ENCODE measurements at regions not wholly inside any gene's neighbourhood (a gene's known extent, or its start where the extent isn't known, plus 50 kb on each side); places are given as distances from the start of the nearest gene placed in this dataset.

GRCh38 chr15:31792611-31793199, 237.6 kb upstream of the CHRNA7 start:
- no peak overlapping the region for H3K27ac Mint-ChIP-seq
- no peak for DNase-seq (ENCODE audit: low spot score)
- H3K36me3 Mint-ChIP-seq (ENCODE audit: low read depth), result no peaks in the 10 kb centered on the region
- no peaks in the 10 kb centered on the region for H3K27me3 Mint-ChIP-seq (ENCODE audit: low read depth)
- H3K9me3 Mint-ChIP-seq, result no peaks in the 10 kb centered on the region
- intact Hi-C loops (cut with micrococcal nuclease), result no loop called here
- no peaks in the 10 kb centered on the region for H3K4me1 Mint-ChIP-seq (ENCODE audit: low read depth)
- no peak overlapping the region for H3K4me3 Mint-ChIP-seq (ENCODE audit: low read depth)

- H3K36me3 Mint-ChIP-seq (ENCODE audit: low read depth), result no peaks in the 10 kb centered on the region
- intact Hi-C loops (cut with micrococcal nuclease), result no loop called here
- no peaks in the 10 kb centered on the region for H3K27me3 Mint-ChIP-seq (ENCODE audit: low read depth)
- no peak for DNase-seq (ENCODE audit: low spot score)
- no peaks in the 10 kb centered on the region for H3K9me3 Mint-ChIP-seq
- no peak overlapping the region for H3K4me3 Mint-ChIP-seq (ENCODE audit: low read depth)
- peaks cover 3% of the 10 kb centered on the region for H3K4me1 Mint-ChIP-seq (ENCODE audit: low read depth)
- no peak overlapping the region for H3K27ac Mint-ChIP-seq
Measured at GRCh38 chr15:31799319-31799714, 231.0 kb upstream of the CHRNA7 start.

- Mint-ChIP-seq H3K9me3 (no peaks in the 10 kb centered on the region), H3K4me3 (ENCODE audit: low read depth) (no peak overlapping the region), H3K27me3 (ENCODE audit: low read depth) (no peaks in the 10 kb centered on the region), H3K4me1 (ENCODE audit: low read depth) (peaks cover 3% of the 10 kb centered on the region), H3K36me3 (ENCODE audit: low read depth) (no peaks in the 10 kb centered on the region), H3K27ac (no peak overlapping the region)
- no peak for DNase-seq (ENCODE audit: low spot score)
- intact Hi-C loops (cut with micrococcal nuclease), result loop anchor here (5.0 kb wide), 1 partner anchor 408 kb away; no protein-coding TSS in a partner anchor
Measured at GRCh38 chr15:31799715-31800321, 230.5 kb upstream of the CHRNA7 start.

GRCh38 chr15:31801152-31801551, 229.2 kb upstream of the CHRNA7 start:
- no peaks in the 10 kb centered on the region for H3K36me3 Mint-ChIP-seq (ENCODE audit: low read depth)

GRCh38 chr15:31802761-31803160, 227.6 kb upstream of the CHRNA7 start:
- intact Hi-C loops (cut with micrococcal nuclease), result loop anchor here (5.0 kb wide), 1 partner anchor 410 kb away; no protein-coding TSS in a partner anchor
- H3K27me3 Mint-ChIP-seq (ENCODE audit: low read depth), result no peaks in the 10 kb centered on the region
- H3K4me3 Mint-ChIP-seq (ENCODE audit: low read depth), result no peak overlapping the region
- no peak for DNase-seq (ENCODE audit: low spot score)
- peaks cover 3% of the 10 kb centered on the region for H3K4me1 Mint-ChIP-seq (ENCODE audit: low read depth)
- H3K36me3 Mint-ChIP-seq (ENCODE audit: low read depth), result no peaks in the 10 kb centered on the region
- no peaks in the 10 kb centered on the region for H3K9me3 Mint-ChIP-seq
- H3K27ac Mint-ChIP-seq, result no peak overlapping the region

More at GRCh38 chr15:31801152-31801551, 229.2 kb upstream of the CHRNA7 start:
- no peaks in the 10 kb centered on the region for H3K9me3 Mint-ChIP-seq
- H3K4me1 Mint-ChIP-seq (ENCODE audit: low read depth), result peaks cover 3% of the 10 kb centered on the region
- DNase-seq (ENCODE audit: low spot score), result no peak
- H3K27me3 Mint-ChIP-seq (ENCODE audit: low read depth), result no peaks in the 10 kb centered on the region
- no peak overlapping the region for H3K4me3 Mint-ChIP-seq (ENCODE audit: low read depth)
- H3K27ac Mint-ChIP-seq, result no peak overlapping the region
- intact Hi-C loops (cut with micrococcal nuclease), result loop anchor here (5.0 kb wide), 1 partner anchor 409 kb away; no protein-coding TSS in a partner anchor

- H3K36me3 Mint-ChIP-seq (ENCODE audit: low read depth), result no peaks in the 10 kb centered on the region
- no peak for DNase-seq (ENCODE audit: low spot score)
- intact Hi-C loops (cut with micrococcal nuclease), result loop anchor here (5.0 kb wide), 1 partner anchor 411 kb away; no protein-coding TSS in a partner anchor
- H3K4me3 Mint-ChIP-seq (ENCODE audit: low read depth), result no peak overlapping the region
- H3K9me3 Mint-ChIP-seq, result no peaks in the 10 kb centered on the region
- no peak overlapping the region for H3K27ac Mint-ChIP-seq
- peaks cover 3% of the 10 kb centered on the region for H3K4me1 Mint-ChIP-seq (ENCODE audit: low read depth)
- no peaks in the 10 kb centered on the region for H3K27me3 Mint-ChIP-seq (ENCODE audit: low read depth)
Measured at GRCh38 chr15:31803388-31803884, 226.9 kb upstream of the CHRNA7 start.

GRCh38 chr15:31805090-31805662, 225.1 kb upstream of the CHRNA7 start:
- no peak overlapping the region for H3K27ac Mint-ChIP-seq
- no peaks in the 10 kb centered on the region for H3K27me3 Mint-ChIP-seq (ENCODE audit: low read depth)
- no peak for DNase-seq (ENCODE audit: low spot score)
- H3K4me3 Mint-ChIP-seq (ENCODE audit: low read depth), result no peak overlapping the region
- no peaks in the 10 kb centered on the region for H3K9me3 Mint-ChIP-seq
- peaks cover 3% of the 10 kb centered on the region for H3K4me1 Mint-ChIP-seq (ENCODE audit: low read depth)
- no peaks in the 10 kb centered on the region for H3K36me3 Mint-ChIP-seq (ENCODE audit: low read depth)
- intact Hi-C loops (cut with micrococcal nuclease), result no loop called here

- intact Hi-C loops (cut with micrococcal nuclease), result no loop called here
- Mint-ChIP-seq H3K4me1 (ENCODE audit: low read depth) (peaks cover 3% of the 10 kb centered on the region), H3K36me3 (ENCODE audit: low read depth) (no peaks in the 10 kb centered on the region), H3K9me3 (no peaks in the 10 kb centered on the region), H3K27ac (no peak overlapping the region), H3K27me3 (ENCODE audit: low read depth) (no peaks in the 10 kb centered on the region), H3K4me3 (ENCODE audit: low read depth) (no peak overlapping the region)
- DNase-seq (ENCODE audit: low spot score), result no peak
Measured at GRCh38 chr15:31806106-31806505, 224.2 kb upstream of the CHRNA7 start.

- Mint-ChIP-seq H3K4me3 (ENCODE audit: low read depth) (no peak overlapping the region), H3K9me3 (no peaks in the 10 kb centered on the region), H3K27me3 (ENCODE audit: low read depth) (no peaks in the 10 kb centered on the region), H3K36me3 (ENCODE audit: low read depth) (no peaks in the 10 kb centered on the region), H3K4me1 (ENCODE audit: low read depth) (no peaks in the 10 kb centered on the region), H3K27ac (no peak overlapping the region)
- no peak for DNase-seq (ENCODE audit: low spot score)
- intact Hi-C loops (cut with micrococcal nuclease), result no loop called here
Measured at GRCh38 chr15:31811641-31812040, 218.7 kb upstream of the CHRNA7 start.

GRCh38 chr15:31814082-31814481, 216.2 kb upstream of the CHRNA7 start:
- intact Hi-C loops (cut with micrococcal nuclease), result no loop called here
- Mint-ChIP-seq H3K4me1 (ENCODE audit: low read depth) (no peaks in the 10 kb centered on the region), H3K36me3 (ENCODE audit: low read depth) (no peaks in the 10 kb centered on the region), H3K9me3 (no peaks in the 10 kb centered on the region), H3K27ac (no peak overlapping the region), H3K4me3 (ENCODE audit: low read depth) (no peak overlapping the region), H3K27me3 (ENCODE audit: low read depth) (no peaks in the 10 kb centered on the region)
- DNase-seq (ENCODE audit: low spot score), result no peak

- no peaks in the 10 kb centered on the region for H3K27me3 Mint-ChIP-seq (ENCODE audit: low read depth)
- H3K36me3 Mint-ChIP-seq (ENCODE audit: low read depth), result no peaks in the 10 kb centered on the region
- intact Hi-C loops (cut with micrococcal nuclease), result no loop called here
- no peaks in the 10 kb centered on the region for H3K4me1 Mint-ChIP-seq (ENCODE audit: low read depth)
- no peaks in the 10 kb centered on the region for H3K9me3 Mint-ChIP-seq
- DNase-seq (ENCODE audit: low spot score), result no peak
- no peak overlapping the region for H3K27ac Mint-ChIP-seq
- H3K4me3 Mint-ChIP-seq (ENCODE audit: low read depth), result no peak overlapping the region
Measured at GRCh38 chr15:31815411-31816155, 214.7 kb upstream of the CHRNA7 start.

- intact Hi-C loops (cut with micrococcal nuclease), result no loop called here
- Mint-ChIP-seq H3K27ac (no peak overlapping the region), H3K4me3 (ENCODE audit: low read depth) (no peak overlapping the region), H3K9me3 (no peaks in the 10 kb centered on the region), H3K4me1 (ENCODE audit: low read depth) (no peaks in the 10 kb centered on the region), H3K27me3 (ENCODE audit: low read depth) (no peaks in the 10 kb centered on the region), H3K36me3 (ENCODE audit: low read depth) (no peaks in the 10 kb centered on the region)
- DNase-seq (ENCODE audit: low spot score), result no peak
Measured at GRCh38 chr15:31822463-31822862, 207.9 kb upstream of the CHRNA7 start.

GRCh38 chr15:31824024-31824423, 206.3 kb upstream of the CHRNA7 start:
- intact Hi-C loops (cut with micrococcal nuclease), result no loop called here
- Mint-ChIP-seq H3K27me3 (ENCODE audit: low read depth) (no peaks in the 10 kb centered on the region), H3K27ac (no peak overlapping the region)

More at GRCh38 chr15:31824024-31824423, 206.3 kb upstream of the CHRNA7 start:
- no peak for DNase-seq (ENCODE audit: low spot score)
- Mint-ChIP-seq H3K4me1 (ENCODE audit: low read depth) (no peaks in the 10 kb centered on the region), H3K36me3 (ENCODE audit: low read depth) (no peaks in the 10 kb centered on the region), H3K9me3 (no peaks in the 10 kb centered on the region), H3K4me3 (ENCODE audit: low read depth) (no peak overlapping the region)
